DMS 273 (cell line): ENCODE measurements at regions not wholly inside any gene's neighbourhood (a gene's known extent, or its start where the extent isn't known, plus 50 kb on each side); places are given as distances from the start of the nearest gene placed in this dataset.
A peak's percentile ranks its signal among the peaks of the same experiment; 100 is the strongest.
"Not testable (repeated sequence)": the region's sequence is repeated elsewhere in the genome, so short reads cannot be mapped to it uniquely, and the experiment has no call there.

ENCODE experiments used
- DNase-seq: peaks from one replicate; lab custom pipeline; 2025; ENCODE audit not compliant: unreplicated experiment; lab: John Stamatoyannopoulos, UW

DNA sequence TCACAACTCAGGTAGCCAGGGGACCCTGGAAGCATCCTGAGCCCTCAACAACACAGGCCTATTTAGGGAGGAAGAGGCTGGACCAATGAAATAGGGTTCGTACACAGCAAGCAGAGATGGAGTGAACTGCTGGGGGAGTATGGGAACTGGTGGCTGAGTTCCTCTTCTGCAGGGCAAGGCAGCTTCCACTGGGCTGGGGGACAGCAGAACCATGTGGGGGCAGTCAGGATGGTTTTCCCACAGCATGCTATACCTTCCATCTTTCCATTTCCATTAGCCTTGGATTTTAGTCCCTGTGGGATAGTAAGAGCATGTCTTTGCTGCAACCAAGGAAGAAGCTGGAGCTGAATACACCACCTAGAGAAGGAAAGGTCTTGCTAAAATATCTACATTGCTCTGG is 370.6 kb downstream of the CCSER2 start:
- no peak for DNase-seq

DNA sequence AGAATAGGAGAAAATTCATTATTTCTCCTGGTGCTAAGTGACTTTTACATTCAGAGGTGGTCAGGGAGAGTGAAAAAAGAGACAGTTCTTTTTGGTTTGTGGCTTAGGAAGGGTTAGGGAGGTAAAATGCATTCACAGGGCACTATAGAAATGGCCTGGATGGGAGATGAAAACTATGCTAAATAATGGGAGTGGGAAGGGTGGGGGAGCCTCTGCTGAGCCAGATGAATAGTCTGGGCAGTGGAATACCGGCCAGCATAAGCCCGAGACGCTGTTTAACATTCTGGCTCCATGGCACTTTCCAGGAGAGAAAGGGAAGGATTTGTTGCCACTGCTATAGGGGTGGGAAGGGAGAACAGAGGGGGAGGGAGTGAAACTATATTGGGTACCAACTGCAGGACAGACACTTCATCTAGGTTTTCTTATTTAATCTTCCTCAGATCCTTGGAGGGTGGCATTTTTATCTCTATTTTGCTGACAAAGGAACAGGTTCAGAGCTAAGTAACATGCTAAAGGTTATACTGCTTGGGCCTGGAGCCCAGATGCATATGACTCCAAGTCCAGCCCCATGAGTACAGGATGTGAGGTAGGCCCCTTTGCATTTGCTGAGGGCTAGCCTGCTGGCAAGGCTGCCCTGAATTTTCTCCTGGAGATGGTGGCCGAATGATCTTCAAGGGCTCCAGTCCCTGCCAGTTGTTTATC is 372.4 kb downstream of the CCSER2 start:
- DNase-seq: no peak

DNA sequence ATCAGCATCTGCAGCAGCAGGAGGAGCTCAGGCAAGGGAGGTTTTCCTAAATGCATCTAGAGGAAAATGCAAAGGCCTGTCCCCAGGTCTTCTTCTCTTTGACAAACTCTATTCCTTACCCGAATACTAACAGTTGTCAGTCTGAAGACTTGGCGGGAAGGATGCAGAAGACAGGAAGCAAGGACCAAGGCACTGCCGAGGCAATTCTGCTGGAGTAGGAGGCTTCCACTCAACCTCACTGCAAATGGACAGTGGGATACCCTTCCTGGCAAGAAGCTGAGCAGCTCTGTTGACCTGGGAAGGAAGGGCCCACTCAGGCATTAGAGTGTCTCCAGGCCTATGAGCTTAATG is 373.0 kb downstream of the CCSER2 start:
- no peak for DNase-seq

DNA sequence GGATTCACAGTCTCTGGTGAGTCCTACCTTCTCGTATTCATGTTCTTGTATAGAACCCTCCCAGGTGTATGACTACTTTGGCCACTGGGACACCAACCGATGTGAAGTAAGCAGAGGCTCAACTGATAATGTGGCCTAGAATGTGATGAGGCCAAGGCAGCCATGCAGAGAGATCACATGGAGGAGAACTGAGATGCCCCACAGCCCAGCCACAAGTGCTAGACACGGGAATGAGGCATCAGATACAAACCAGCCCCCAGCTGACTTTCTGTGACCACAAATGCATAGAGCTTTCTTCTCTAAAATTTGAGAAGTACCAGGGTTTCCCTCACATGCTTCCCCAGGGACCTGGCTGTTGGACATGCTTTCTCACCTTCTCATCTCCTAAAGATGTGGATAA is 375.7 kb downstream of the CCSER2 start:
- DNase-seq: no peak

DNA sequence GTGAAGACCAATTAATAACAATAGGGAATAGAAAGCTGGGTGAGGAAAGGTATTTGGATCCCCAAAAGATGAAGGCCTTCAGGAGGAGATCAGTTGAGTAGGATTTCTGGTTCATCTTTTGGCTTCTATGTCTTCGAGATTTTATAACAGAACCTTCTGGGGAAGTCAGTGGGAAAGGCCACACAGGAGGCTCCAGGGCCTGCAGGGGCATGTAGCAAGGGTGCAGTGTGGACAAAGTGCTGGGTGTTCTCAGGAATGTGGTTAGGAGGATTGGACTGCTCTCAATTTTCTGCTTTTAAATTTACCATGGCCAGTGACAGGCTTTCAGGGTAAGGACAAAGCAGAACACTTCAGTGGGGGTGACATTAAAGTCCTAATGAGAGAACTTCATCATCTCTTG is 378.0 kb downstream of the CCSER2 start:
- DNase-seq: no peak

DNA sequence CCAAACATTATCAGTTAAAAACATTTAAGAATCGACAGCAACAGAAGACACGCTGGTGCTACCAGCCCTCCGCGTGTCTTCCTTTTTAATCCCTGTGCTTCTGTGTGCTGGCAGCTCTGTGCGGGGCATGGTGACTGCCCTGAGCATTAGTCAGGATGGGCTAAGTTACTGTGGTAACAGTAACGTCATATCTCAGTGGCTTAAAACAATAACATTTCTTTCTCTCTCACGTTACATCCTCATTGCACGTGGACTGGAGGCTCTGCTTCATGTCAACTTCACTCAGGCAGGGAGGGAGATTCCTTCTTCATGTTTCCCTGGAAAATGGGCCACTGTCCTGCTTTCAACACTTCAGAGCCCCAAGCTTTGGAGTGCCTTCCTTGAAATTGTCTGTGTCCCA is 378.5 kb downstream of the CCSER2 start:
- no peak for DNase-seq

DNA sequence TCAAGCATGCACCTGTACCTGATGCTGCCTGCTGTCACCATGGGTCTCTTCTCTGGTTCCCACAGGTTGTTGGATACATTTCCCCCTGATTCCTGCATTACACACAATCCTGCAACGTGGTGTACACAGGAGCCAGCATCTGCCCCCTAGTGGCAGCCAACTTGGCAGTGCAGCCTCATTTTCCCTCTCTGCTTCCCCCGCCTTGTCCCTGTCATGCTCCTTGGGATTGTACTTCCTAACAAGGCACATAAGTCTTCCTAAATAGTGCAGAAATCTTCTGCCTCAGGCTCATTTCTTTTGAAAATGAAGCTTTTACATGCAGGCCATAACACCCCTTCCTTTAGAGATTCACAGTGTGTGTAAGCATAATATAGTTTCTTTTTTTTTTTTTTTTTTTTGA is 387.5 kb downstream of the CCSER2 start:
- DNase-seq: peak; percentile 70

DNA sequence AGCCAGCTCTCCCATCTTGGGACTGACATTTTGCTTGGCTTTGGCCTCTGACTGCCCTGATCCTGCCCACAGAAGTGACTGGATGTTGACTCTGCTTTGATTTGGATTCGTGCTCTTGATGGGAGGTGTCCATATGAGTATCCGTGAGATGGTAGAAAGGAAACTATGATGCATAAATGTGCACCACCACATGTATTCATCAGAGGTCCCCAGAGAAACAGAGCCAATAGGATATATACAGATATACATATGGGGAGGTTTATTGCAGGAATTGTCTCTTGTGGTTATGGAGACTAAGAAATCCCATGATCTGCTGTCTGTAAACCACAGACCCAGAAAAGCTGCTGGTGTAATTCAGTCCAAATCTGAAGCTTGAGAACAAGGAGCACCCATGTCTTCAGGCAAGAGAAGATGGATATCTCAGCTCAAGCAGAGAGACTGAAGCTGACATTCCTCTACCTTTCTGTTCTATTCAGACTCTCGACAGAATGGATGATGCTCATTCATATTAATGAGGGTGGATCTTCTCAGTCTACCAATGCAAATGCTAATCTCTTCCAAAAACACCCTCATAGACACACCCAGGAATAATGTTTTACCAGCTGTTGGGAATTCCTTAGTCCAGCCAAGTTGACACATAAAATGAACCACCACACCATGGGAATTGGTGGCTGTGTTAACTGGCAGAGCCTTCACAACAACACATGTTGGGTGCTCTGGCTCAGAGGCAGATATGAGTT is 390.7 kb downstream of the CCSER2 start:
- DNase-seq: no peak

DNA sequence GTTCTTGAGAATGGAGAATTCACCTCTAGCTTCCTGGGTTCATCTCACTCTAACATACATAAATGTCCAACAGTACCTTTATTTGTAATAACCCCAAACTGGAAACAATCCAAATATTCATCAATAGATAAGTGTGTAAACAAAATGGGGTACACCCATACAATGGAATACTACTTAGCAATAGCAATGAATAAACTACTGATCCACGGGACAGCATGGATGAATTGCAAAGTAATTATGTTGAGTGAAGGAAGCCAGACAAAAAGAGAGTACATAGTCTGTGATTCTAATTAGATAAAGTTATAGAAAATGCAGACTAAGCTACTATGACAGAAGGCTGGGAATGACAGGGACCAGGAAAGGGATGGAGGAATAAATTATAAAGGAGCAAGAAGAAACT is 391.3 kb downstream of the CCSER2 start:
- DNase-seq: no peak

DNA sequence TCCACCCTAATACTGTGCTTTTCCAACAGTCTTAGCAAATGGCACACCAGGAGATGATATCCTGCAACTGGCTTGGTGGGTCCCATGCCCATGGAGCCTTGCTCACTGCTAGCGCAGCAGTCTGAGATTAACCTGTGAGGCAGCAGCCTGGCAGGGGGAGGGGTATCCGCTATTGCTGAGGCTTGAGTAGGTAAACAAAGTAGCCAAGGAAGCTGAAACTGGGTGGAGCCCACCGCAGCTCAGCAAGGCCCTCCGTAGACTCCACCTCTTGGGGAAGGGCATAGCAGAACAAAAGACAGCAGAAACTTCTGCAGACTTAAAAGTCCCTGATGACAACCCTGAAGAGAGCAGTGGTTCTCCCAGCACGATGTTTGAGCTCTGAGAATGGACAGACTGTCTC is 399.0 kb downstream of the CCSER2 start:
- DNase-seq: no peak

DNA sequence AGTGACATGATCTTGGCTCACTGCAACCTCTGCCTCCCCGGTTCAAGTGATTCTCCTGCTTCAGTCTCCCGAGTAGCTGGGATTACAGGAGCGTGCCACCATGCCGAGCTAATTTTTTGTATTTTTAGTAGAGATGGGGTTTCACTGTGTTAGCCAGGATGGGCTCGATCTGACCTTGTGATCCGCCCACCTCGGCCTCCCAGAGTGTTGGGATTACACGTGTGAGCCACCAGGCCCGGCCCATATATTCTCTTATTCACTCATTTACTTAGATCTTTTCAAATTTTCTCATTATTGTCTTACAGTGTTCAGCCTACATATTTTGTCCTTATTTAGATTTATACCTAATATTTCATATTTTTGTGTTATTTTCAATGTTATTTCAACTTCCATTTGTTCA is 410.7 kb downstream of the CCSER2 start:
- not testable (repeated sequence) for DNase-seq

DNA sequence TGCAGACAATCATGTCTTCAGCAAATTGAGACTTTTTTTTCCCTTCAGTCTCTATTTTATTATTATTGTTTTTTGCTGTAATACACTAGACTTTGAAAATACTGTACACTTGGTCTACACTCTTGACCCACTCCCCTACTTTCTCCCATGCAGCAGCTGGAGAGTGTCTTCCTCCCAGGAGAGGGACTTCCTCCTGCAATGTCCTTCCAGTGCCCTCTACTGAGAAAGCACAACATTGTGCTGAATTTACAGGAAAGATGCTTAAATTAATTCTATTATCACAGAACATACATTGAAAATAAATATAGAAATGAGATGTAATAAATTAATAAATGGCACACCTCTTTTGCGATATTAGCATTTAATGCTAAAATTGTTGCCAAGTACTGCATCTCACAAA is 411.3 kb downstream of the CCSER2 start:
- no peak for DNase-seq

DNA sequence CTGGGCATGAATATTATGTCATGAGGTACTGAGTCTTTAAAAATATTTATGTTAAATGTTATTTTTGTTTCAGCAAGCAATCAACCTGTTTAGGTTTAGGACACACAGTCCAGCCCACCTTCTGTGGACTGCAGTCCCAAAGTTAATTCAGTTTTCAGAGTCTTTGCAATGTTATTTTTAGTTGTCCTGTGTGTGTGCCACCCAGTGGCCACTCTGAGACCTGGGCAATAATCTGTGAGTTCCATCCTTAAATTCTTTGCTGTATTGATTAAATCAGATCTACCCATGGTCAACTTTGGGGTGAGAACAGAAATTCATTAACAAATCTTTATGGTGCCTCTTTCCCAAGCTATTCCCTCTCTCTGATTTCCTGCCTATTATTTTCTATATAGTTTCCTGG is 415.1 kb downstream of the CCSER2 start:
- peak; percentile 7 for DNase-seq

DNA sequence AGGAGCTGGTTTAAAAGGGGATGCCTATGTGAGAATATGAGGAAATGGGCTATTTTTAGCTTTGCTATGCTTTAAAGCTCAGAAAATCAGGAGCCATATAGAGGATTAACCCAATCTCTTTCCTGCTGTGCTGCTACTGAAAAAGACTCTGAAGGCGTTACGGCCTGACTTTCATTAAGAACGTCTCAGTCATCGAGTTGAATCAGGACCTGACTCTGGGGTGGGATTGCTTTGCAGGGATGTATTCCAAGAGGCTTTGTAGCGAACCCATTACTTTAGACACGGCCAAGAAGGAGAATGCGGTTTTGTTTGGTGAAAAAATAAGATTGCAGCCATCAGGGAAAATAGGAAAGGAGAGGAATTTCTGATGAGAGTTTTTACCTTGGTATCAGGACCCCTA is 426.9 kb downstream of the CCSER2 start:
- DNase-seq: no peak

DNA sequence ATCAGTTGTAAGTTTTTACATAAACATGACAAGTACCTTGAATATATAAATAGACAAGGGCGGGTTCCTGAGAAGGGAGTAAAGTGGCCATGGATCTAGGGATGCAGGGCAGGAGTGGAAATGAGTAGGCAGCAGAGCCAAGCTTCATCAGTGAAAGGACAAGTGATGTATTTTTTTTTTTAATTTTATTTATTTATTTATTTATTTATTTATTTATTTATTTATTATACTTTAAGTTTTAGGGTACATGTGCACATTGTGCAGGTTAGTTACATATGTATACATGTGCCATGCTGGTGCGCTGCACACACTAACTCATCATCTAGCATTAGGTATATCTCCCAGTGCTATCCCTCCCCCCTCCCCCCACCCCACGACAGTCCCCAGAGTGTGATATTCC is 428.3 kb downstream of the CCSER2 start:
- DNase-seq: not testable (repeated sequence)

DNA sequence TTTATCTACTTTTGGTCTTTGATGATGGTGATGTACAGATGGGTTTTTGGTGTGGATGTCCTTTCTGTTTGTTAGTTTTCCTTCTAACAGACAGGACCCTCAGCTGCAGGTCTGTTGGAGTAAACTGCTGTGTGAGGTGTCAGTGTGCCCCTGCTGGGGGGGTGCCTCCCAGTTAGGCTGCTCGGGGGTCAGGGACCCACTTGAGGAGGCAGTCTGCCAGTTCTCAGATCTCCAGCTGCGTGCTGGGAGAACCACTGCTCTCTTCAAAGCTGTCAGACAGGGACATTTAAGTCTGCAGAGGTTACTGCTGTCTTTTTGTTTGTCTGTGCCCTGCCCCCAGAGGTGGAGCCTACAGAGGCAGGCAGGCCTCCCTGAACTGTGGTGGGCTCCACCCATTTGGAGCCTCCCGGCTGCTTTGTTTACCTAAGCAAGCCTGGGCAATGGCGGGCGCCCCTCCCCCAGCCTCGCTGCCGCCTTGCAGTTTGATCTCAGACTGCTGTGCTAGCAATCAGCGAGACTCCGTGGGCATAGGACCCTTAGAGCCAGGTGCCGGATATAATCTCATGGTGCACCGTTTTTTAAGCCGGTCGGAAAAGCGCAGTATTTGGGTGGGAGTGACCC is 433.7 kb downstream of the CCSER2 start:
- peak; percentile 57 for DNase-seq

DNA sequence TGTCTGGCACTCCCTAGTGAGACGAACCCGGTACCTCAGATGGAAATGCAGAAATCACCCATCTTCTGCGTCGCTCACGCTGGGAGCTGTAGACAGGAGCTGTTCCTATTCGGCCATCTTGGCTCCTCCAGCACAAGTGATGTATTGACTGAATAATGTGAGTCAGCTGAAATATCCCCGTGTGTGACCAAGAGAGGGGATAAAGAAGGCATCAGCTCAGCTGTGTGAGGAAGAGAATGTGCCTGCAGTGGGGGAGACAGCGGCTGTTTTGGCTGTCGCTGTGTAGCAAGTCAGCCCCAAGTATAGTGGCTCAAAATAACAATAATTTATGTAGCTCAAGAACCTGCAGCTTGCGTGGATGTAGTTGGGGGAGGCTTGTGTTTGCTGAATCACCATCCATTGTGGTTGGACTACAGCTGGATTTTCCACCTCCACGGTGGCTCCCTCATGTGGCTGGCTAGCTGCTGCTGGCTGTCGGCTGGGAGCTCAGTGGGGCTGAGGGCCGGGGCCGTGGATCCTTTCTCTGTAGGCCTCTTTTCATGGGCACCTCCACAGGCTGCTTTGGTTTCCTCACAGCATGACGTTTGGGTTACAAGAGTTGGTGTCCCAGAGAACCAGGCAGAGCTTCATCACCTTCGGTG is 434.5 kb downstream of the CCSER2 start:
- DNase-seq: peak; percentile 6

DNA sequence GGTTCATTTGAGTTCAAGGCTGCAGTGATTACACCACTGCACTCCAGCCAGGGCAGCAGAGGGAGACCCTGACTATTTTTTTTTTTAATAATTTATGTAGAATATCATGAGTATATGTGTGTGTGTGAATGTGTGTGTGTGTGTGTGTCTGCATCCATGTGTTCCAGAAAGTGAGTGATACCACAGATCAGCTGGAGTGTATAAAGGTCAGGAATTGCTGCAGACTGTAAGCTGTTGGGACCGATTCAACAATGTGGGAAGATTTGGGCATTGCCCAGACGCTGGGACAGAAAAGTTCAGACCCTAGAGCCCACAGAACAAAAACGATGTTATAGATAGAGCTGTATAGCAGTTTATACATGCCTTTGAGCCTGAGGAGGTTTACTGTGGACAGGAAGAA is 435.6 kb downstream of the CCSER2 start:
- DNase-seq: no peak

DNA sequence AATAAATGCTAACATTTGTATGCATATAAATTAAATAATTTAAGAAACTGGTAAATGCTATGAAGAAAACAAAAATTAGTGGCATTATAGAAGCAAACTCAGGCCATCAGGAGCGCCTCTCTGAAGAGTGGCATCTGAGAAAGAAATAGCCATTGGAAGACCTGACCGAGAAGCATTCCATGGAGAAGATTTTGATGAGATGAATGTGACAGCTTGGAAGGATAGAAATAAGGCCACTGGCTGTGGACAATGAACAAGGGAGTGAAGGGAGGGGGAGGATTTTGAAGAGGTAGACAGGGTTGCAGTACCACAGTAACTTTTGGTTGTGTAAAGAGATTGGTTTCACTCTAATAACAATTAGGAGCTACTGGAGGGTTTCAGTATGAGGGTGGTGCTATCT is 436.7 kb downstream of the CCSER2 start:
- DNase-seq: no peak

DNA sequence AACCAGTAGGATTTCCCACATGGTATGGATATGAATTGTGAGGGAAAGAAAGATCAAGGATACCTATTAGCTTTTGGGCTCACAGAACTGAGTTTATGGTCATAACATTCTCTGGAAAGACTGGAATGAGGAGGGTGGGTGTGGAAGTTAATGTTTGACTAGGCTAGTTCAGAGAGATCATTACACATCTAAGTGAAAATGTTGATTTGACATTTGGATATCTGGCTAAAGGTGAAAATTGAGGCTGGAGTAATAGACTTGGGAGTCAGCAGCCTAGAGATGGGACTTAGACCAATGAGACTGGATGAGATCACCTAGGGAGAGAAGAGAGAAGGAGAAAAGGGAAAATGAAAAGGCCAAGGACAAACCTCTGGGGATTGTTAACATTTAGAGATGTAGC is 437.3 kb downstream of the CCSER2 start:
- DNase-seq: no peak

DNA sequence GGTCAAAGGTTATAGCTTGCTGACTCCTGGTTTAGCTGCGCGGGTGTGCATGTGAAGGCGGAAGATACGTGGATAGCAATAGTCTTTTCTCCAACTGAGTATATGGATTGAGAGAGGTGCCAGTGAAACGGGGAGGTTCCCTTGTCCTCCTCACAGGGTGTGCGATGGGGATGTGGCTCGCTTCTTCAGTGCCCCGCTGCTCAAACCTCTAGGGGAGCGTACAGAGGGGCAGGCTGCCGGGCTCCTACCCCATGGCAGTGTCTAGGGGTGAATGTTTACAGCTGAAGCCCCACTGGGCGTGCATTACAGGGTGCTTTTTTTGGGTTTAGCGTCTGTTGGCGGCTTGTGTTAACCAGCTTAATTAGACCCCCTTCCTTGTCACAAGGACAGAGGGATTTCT is 438.5 kb downstream of the CCSER2 start:
- DNase-seq: no peak

DNA sequence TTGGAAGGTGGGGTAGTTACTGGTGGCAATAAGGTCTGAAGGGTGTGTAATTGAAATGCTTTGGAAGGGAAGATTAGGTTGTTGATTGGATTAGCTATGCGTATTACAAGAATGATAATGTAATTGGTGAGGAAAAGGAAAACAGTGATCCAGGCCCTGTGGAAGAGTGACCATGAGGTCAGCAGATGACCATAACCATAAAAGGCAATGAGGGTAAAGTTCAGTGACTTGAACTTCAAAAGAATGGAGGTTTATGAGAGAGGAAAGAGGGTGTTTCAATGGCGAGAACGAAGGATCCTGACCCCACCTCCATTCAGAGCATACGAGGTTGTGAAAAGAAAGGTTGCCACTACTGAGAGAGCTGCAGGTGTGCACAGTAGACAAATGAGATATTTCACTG is 439.7 kb downstream of the CCSER2 start:
- DNase-seq: no peak
